MM.1S (cell line): ENCODE measurements at regions not wholly inside any gene's neighbourhood (a gene's known extent, or its start where the extent isn't known, plus 50 kb on each side); places are given as distances from the start of the nearest gene placed in this dataset.

Experiments
- CTCF ChIP-seq: fragments of 300-600 bp; sonication (generic); IDR thresholded peaks from 2 replicates; pipeline ENCODE4 v1.5.1; 2016; ENCODE audit warnings: antibody characterized with exemption, low read length, mixed read lengths
- EZH2 ChIP-seq: fragments of 300-600 bp; sonication (generic); optimal IDR thresholded peaks from 2 replicates; pipeline ENCODE3; 2017; ENCODE audit warnings: low read depth, mild to moderate bottlenecking, antibody characterized with exemption, low read length, mixed read lengths
- EZH2phosphoT487 ChIP-seq: fragments of 300-600 bp; sonication (generic); IDR thresholded peaks from 2 replicates; pipeline ENCODE4 v1.6.1; 2018; ENCODE audit warnings: antibody characterized with exemption, low read length

GRCh38 chr11:98495016-98495415 is 525.7 kb upstream of the CNTN5 start:
- TF ChIP-seq CTCF (no peak), EZH2phosphoT487 (no peak), EZH2 (no peak)
